ENCODE measurements at regions not wholly inside any gene's neighbourhood (a gene's known extent, or its start where the extent isn't known, plus 50 kb on each side); places are given as distances from the start of the nearest gene placed in this dataset.

GRCh38 chr7:68682910-68683309, 915.4 kb upstream of the AUTS2 start:
- Histone ChIP-seq H3K27me3 (no peaks in the 10 kb centered on the region), H3K36me3 (no peaks in the 10 kb centered on the region), H3K4me1 (no peaks in the 10 kb centered on the region), H3K9me3 (no peaks in the 10 kb centered on the region), H3K4me3 (no peak overlapping the region), H3K27ac (no peak overlapping the region)
- 32% methylated on average over 5 of the region's 5 CpGs for WGBS (ENCODE audit: insufficient coverage, low coverage, low lambda C conversion rate, missing lambda C conversion rate)
- intact Hi-C loops (cut with DNase I): no loop called here
- ATAC-seq (no peak), DNase-seq (no peak)
- TF ChIP-seq, protein P1, sequence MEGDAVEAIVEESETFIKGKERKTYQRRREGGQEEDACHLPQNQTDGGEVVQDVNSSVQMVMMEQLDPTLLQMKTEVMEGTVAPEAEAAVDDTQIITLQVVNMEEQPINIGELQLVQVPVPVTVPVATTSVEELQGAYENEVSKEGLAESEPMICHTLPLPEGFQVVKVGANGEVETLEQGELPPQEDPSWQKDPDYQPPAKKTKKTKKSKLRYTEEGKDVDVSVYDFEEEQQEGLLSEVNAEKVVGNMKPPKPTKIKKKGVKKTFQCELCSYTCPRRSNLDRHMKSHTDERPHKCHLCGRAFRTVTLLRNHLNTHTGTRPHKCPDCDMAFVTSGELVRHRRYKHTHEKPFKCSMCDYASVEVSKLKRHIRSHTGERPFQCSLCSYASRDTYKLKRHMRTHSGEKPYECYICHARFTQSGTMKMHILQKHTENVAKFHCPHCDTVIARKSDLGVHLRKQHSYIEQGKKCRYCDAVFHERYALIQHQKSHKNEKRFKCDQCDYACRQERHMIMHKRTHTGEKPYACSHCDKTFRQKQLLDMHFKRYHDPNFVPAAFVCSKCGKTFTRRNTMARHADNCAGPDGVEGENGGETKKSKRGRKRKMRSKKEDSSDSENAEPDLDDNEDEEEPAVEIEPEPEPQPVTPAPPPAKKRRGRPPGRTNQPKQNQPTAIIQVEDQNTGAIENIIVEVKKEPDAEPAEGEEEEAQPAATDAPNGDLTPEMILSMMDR (IDR thresholded peaks at IDR 0.05): no peak
- no peak for TF ChIP-seq POLR2A (IDR thresholded peaks at IDR 0.05)

DNA sequence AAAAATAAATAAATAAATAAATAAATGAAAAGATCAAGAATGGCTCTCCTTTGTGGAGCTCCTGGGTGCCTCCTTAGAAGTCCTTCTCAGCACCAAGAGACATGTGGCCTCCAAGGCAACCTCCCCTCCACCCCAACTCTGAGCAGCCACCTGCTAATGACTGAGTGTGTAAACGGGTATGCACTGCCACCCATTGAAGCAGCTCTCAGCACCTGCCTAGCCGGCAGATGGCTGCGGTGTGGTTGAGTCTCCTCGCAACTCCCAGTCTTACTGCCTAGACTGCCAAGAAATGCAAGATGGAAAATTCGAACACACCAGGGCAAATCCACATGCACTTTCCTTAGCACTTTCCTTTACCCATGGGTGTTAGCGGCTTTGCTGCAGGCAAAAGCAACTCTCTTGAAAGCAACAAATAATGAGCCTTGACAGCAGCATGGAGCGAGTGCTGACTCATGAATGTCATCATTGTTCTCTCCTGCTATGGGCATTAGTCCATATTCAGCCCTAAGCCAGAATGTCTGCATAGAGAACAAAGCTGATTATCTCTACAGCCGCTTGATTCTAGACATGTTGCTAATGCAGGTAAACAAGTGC, 913.9 kb upstream of the AUTS2 start:
- ATAC-seq (no peak), DNase-seq (no peak)
- H3K27ac ChIP-seq: no peak overlapping the region
- TF ChIP-seq, protein P1 (IDR thresholded peaks at IDR 0.05): no peak
- TF ChIP-seq POLR2A (IDR thresholded peaks at IDR 0.05): no peak
- H3K36me3 ChIP-seq: no peaks in the 10 kb centered on the region
- no peaks in the 10 kb centered on the region for H3K27me3 ChIP-seq
- intact Hi-C loops (cut with DNase I): no loop called here
- H3K9me3 ChIP-seq: no peaks in the 10 kb centered on the region
- no peaks in the 10 kb centered on the region for H3K4me1 ChIP-seq
- H3K4me3 ChIP-seq: no peak overlapping the region
- 57% methylated on average over 2 of the region's 8 CpGs for WGBS (ENCODE audit: insufficient coverage, low coverage, low lambda C conversion rate, missing lambda C conversion rate)

DNA sequence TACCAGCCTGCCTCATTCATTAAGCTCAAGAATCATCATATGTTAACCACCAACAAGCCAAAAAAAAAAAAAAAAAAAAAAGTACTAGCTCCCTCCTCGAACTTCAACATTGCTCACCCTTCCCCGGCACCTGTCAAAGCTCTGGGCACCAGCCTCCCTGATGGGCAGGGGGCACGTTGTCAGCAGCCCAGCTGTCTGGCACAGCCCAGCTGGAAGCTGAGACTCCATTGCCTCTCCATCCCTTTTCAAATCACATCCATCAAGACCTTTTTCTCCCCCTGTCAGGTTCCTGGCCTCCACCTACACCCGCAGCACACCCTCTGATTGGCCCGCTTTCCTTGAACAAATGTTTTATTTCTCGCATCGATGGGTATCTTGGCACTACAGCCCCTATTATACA, 913.3 kb upstream of the AUTS2 start:
- no peaks in the 10 kb centered on the region for H3K36me3 ChIP-seq
- no peaks in the 10 kb centered on the region for H3K9me3 ChIP-seq
- DNase-seq (no peak), ATAC-seq (no peak)
- 78% methylated on average over 7 of the region's 7 CpGs for WGBS (ENCODE audit: insufficient coverage, low coverage, low lambda C conversion rate, missing lambda C conversion rate)
- intact Hi-C loops (cut with DNase I): no loop called here
- no peaks in the 10 kb centered on the region for H3K27me3 ChIP-seq
- H3K4me1 ChIP-seq: no peaks in the 10 kb centered on the region
- no peak overlapping the region for H3K4me3 ChIP-seq
- TF ChIP-seq, protein P1 (IDR thresholded peaks at IDR 0.05): no peak
- no peak for TF ChIP-seq POLR2A (IDR thresholded peaks at IDR 0.05)
- H3K27ac ChIP-seq: no peak overlapping the region

GRCh38 chr7:68688416-68689086, 909.7 kb upstream of the AUTS2 start:
- no peak for ATAC-seq
- Histone ChIP-seq H3K9me3 (no peaks in the 10 kb centered on the region), H3K27me3 (no peaks in the 10 kb centered on the region), H3K4me3 (no peak overlapping the region), H3K27ac (no peak overlapping the region), H3K36me3 (no peaks in the 10 kb centered on the region), H3K4me1 (no peaks in the 10 kb centered on the region)
- TF ChIP-seq, protein P1 (IDR thresholded peaks at IDR 0.05): no peak
- no peak for TF ChIP-seq POLR2A (IDR thresholded peaks at IDR 0.05)
- WGBS (ENCODE audit: insufficient coverage, low coverage, low lambda C conversion rate, missing lambda C conversion rate): 54% methylated on average over 8 of the region's 8 CpGs
- intact Hi-C loops (cut with DNase I): no loop called here
- DNase-seq: no peak
